ENCODE measurements at regions not wholly inside any gene's neighbourhood (a gene's known extent, or its start where the extent isn't known, plus 50 kb on each side); places are given as distances from the start of the nearest gene placed in this dataset.

- no peaks in the 10 kb centered on the region for H3F3A ChIP-seq (ENCODE audit: insufficient read depth, low read length)
- H3K27me3 ChIP-seq (replicated peaks; ENCODE audit: insufficient read depth, low read length), result no peaks in the 10 kb centered on the region
- no peak overlapping the region for H3K27ac ChIP-seq (ENCODE audit: low read length)
- H3K9ac ChIP-seq (ENCODE audit: low read length), result no peak overlapping the region
- no peak overlapping the region for H2AFZ ChIP-seq (ENCODE audit: low read length)
- TF ChIP-seq EZH2 (optimal IDR thresholded peaks at IDR 0.05; ENCODE audit: low read depth, low read length), result no peak
- no peak for TF ChIP-seq CTCF (IDR thresholded peaks at IDR 0.05; ENCODE audit: low read length)
- no peak for TF ChIP-seq EZH2phosphoT487 (IDR thresholded peaks at IDR 0.05; ENCODE audit: low read length)
- H3K9me2 ChIP-seq (replicated peaks; ENCODE audit: insufficient read depth, low read length), result no peaks in the 10 kb centered on the region
- no peaks in the 10 kb centered on the region for H4K20me1 ChIP-seq (ENCODE audit: insufficient read depth, low read length)
- no peak overlapping the region for H3K4me3 ChIP-seq (ENCODE audit: low read length)
- no peak overlapping the region for H3K4me2 ChIP-seq (ENCODE audit: low read depth, low read length)
- no peaks in the 10 kb centered on the region for H3K79me2 ChIP-seq (ENCODE audit: low read length)
- no peak for DNase-seq
- H3K9me3 ChIP-seq (replicated peaks; ENCODE audit: insufficient read depth, low read length), result no peaks in the 10 kb centered on the region
- H3K4me1 ChIP-seq (ENCODE audit: low read length), result no peaks in the 10 kb centered on the region
- H3K36me3 ChIP-seq (replicated peaks; ENCODE audit: insufficient read depth, low read length), result no peaks in the 10 kb centered on the region
Observed at GRCh38 chr2:53211201-53211774, 556.3 kb upstream of the CHAC2 start.

GRCh38 chr2:53210538-53210937, 557.1 kb upstream of the CHAC2 start:
- no peaks in the 10 kb centered on the region for H3K9me2 ChIP-seq (replicated peaks; ENCODE audit: insufficient read depth, low read length)
- no peaks in the 10 kb centered on the region for H3K27me3 ChIP-seq (replicated peaks; ENCODE audit: insufficient read depth, low read length)
- no peak overlapping the region for H3K27ac ChIP-seq (ENCODE audit: low read length)
- H3K4me3 ChIP-seq (ENCODE audit: low read length), result no peak overlapping the region
- H3F3A ChIP-seq (ENCODE audit: insufficient read depth, low read length), result no peaks in the 10 kb centered on the region
- H3K9me3 ChIP-seq (replicated peaks; ENCODE audit: insufficient read depth, low read length), result no peaks in the 10 kb centered on the region
- no peaks in the 10 kb centered on the region for H3K4me1 ChIP-seq (ENCODE audit: low read length)
- H3K9ac ChIP-seq (ENCODE audit: low read length), result no peak overlapping the region
- H4K20me1 ChIP-seq (ENCODE audit: insufficient read depth, low read length), result no peaks in the 10 kb centered on the region
- no peak for DNase-seq
- TF ChIP-seq CTCF (IDR thresholded peaks at IDR 0.05; ENCODE audit: low read length) (no peak), EZH2 (optimal IDR thresholded peaks at IDR 0.05; ENCODE audit: low read depth, low read length) (no peak), EZH2phosphoT487 (IDR thresholded peaks at IDR 0.05; ENCODE audit: low read length) (no peak)
- H3K36me3 ChIP-seq (replicated peaks; ENCODE audit: insufficient read depth, low read length), result no peaks in the 10 kb centered on the region
- no peak overlapping the region for H2AFZ ChIP-seq (ENCODE audit: low read length)
- no peak overlapping the region for H3K4me2 ChIP-seq (ENCODE audit: low read depth, low read length)
- H3K79me2 ChIP-seq (ENCODE audit: low read length), result no peaks in the 10 kb centered on the region

- DNase-seq, result no peak
- H3K4me3 ChIP-seq (ENCODE audit: low read length), result no peak overlapping the region
- H4K20me1 ChIP-seq (ENCODE audit: insufficient read depth, low read length), result no peaks in the 10 kb centered on the region
- H3F3A ChIP-seq (ENCODE audit: insufficient read depth, low read length), result no peaks in the 10 kb centered on the region
- H2AFZ ChIP-seq (ENCODE audit: low read length), result no peak overlapping the region
- no peak overlapping the region for H3K4me2 ChIP-seq (ENCODE audit: low read depth, low read length)
- H3K4me1 ChIP-seq (ENCODE audit: low read length), result no peaks in the 10 kb centered on the region
- H3K79me2 ChIP-seq (ENCODE audit: low read length), result no peaks in the 10 kb centered on the region
- no peaks in the 10 kb centered on the region for H3K36me3 ChIP-seq (replicated peaks; ENCODE audit: insufficient read depth, low read length)
- no peak overlapping the region for H3K27ac ChIP-seq (ENCODE audit: low read length)
- H3K27me3 ChIP-seq (replicated peaks; ENCODE audit: insufficient read depth, low read length), result no peaks in the 10 kb centered on the region
- no peaks in the 10 kb centered on the region for H3K9me2 ChIP-seq (replicated peaks; ENCODE audit: insufficient read depth, low read length)
- TF ChIP-seq CTCF (IDR thresholded peaks at IDR 0.05; ENCODE audit: low read length) (no peak), EZH2phosphoT487 (IDR thresholded peaks at IDR 0.05; ENCODE audit: low read length) (no peak), EZH2 (optimal IDR thresholded peaks at IDR 0.05; ENCODE audit: low read depth, low read length) (no peak)
- no peaks in the 10 kb centered on the region for H3K9me3 ChIP-seq (replicated peaks; ENCODE audit: insufficient read depth, low read length)
- no peak overlapping the region for H3K9ac ChIP-seq (ENCODE audit: low read length)
Observed at GRCh38 chr2:53209679-53210458, 557.7 kb upstream of the CHAC2 start.
